Thyroid gland (tissue), 4 donors: ENCODE measurements at regions not wholly inside any gene's neighbourhood (a gene's known extent, or its start where the extent isn't known, plus 50 kb on each side); places are given as distances from the start of the nearest gene placed in this dataset.

Experiments
- CTCF ChIP-seq, 6 experiments: fragments of 200-600 bp in 3 of 6; fragments of 450-650 bp in 3 of 6; sonication (generic) in 3 of 6; IDR thresholded peaks; one replicate each; pipeline ENCODE4 v1.5.1; 2016 to 2019; ENCODE audit warnings: antibody characterized with exemption in 6 of 6, mild to moderate bottlenecking in 2 of 6, inconsistent platforms in 1 of 6, moderate library complexity in 1 of 6
- POLR2A ChIP-seq, 2 donors: fragments of 450-650 bp; IDR thresholded peaks; one replicate each; pipeline ENCODE4 v1.6.1; 2017; ENCODE audit warnings: antibody characterized with exemption in 2 of 2, mild to moderate bottlenecking in 2 of 2, moderate library complexity in 1 of 2

DNA sequence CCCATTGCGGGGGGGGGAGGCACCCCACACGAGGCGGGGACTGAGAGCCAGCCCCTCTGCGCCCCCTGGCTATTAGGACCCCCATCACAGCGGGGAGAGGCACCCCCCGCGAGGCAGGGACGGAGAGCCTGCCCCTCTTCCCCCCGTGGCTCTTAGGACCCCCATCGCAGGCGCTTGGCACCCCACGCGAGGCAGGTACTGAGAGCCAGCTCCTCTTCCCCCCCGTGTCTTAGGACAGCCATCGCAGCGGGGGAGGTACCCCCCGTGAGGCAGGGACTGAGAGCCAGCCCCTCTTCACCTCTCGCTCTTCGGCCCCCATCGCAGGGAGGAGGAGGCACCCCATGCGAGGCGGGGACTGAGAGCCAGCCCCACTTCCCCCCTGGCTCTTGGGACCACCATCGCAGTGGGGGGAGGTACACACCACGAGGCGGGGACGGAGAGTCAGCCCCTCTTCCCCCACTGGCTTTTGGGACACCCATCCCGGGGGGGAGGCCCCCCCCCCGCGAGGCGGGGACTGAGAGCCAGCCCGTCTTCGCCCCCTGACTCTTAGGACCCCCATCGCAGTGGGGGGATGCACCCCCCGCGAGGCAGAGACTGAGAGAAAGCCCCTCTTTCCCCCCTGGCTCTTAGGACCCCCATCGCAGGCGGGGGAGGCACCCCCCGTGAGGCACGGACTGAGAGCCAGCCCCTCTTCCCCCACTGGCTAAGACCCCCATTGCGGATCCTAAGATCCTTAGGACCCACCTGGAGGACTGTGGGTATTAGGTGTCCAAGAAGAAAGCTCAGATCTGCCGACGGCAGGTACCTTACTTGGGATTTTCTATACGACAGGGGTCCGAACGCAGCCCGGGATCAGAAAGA, 198.6 kb upstream of the PZP start:
- no peak for TF ChIP-seq CTCF (IDR thresholded peaks at IDR 0.05)
- no peak for TF ChIP-seq POLR2A (IDR thresholded peaks at IDR 0.05)
